ENCODE measurements at regions not wholly inside any gene's neighbourhood (a gene's known extent, or its start where the extent isn't known, plus 50 kb on each side); places are given as distances from the start of the nearest gene placed in this dataset.
"Not testable (repeated sequence)": the region's sequence is repeated elsewhere in the genome, so short reads cannot be mapped to it uniquely, and the experiment has no call there.

GRCh38 chr4:186368281-186368680, 102.3 kb downstream of the F11 start:
- DNase-seq (ENCODE audit: low spot score) (no peak), ATAC-seq (no peak)
- intact Hi-C loops (cut with DNase I) = no loop called here

GRCh38 chr4:186366326-186366725, 100.3 kb downstream of the F11 start:
- intact Hi-C loops (cut with DNase I) = no loop called here
- no peak for ATAC-seq
- no peak for DNase-seq (ENCODE audit: low spot score)

GRCh38 chr4:186363038-186363437, 97.0 kb downstream of the F11 start:
- intact Hi-C loops (cut with DNase I); ATAC-seq; DNase-seq (ENCODE audit: low spot score): not testable (repeated sequence)

GRCh38 chr4:186360551-186360950, 94.6 kb downstream of the F11 start:
- no peak for DNase-seq (ENCODE audit: low spot score)
- intact Hi-C loops (cut with DNase I) = no loop called here
- no peak for ATAC-seq

GRCh38 chr4:186351668-186352194, 85.7 kb downstream of the F11 start:
- ATAC-seq (no peak), DNase-seq (ENCODE audit: low spot score) (no peak)
- intact Hi-C loops (cut with DNase I) = no loop called here

- intact Hi-C loops (cut with DNase I) = no loop called here
- DNase-seq (ENCODE audit: low spot score) = no peak
- ATAC-seq = no peak
These were observed 82.4 kb downstream of the F11 start for GRCh38 chr4:186348433-186348832.

GRCh38 chr4:186347743-186348142, 81.8 kb downstream of the F11 start:
- no peak for ATAC-seq
- DNase-seq (ENCODE audit: low spot score) = no peak
- intact Hi-C loops (cut with DNase I) = no loop called here

- ATAC-seq (no peak), DNase-seq (ENCODE audit: low spot score) (no peak)
- intact Hi-C loops (cut with DNase I) = no loop called here
These were observed 79.2 kb downstream of the F11 start for GRCh38 chr4:186345184-186345583.

GRCh38 chr4:186342582-186342981, 76.6 kb downstream of the F11 start:
- intact Hi-C loops (cut with DNase I) = no loop called here
- DNase-seq (ENCODE audit: low spot score) (no peak), ATAC-seq (no peak)

- no peak for DNase-seq (ENCODE audit: low spot score)
- intact Hi-C loops (cut with DNase I) = no loop called here
- no peak for ATAC-seq
These were observed 75.7 kb downstream of the F11 start for GRCh38 chr4:186341655-186342054.

Data from sciatic nerve (tissue), 2 donors.